GM12891 (cell line): ENCODE measurements at regions not wholly inside any gene's neighbourhood (a gene's known extent, or its start where the extent isn't known, plus 50 kb on each side); places are given as distances from the start of the nearest gene placed in this dataset.

Source experiments
- DNase-seq: peaks from one replicate; pipeline ENCODE4 v3.0.0; 2011; ENCODE audit warnings: low spot score; ENCODE audit not compliant: insufficient read length
- FAIRE-seq: peaks from 2 replicates; lab custom pipeline; 2011; peaks lifted over from hg19 to GRCh38; lab: Jason Lieb, UNC
- PAX5 ChIP-seq: IDR thresholded peaks from 2 replicates; pipeline ENCODE4 v1.6.1; 2011; ENCODE audit warnings: low read length, moderate library complexity, mild to moderate bottlenecking; ENCODE audit not compliant: insufficient read depth, severe bottlenecking
- POLR2A ChIP-seq: IDR thresholded peaks from 2 replicates; pipeline ENCODE4 v1.6.1; 2011; ENCODE audit warnings: low read depth, low read length, control low read depth
- POLR2AphosphoS5 ChIP-seq: IDR thresholded peaks from 2 replicates; pipeline ENCODE4 v1.6.1; 2011; ENCODE audit warnings: low read depth, low read length, control low read depth
- POU2F2 ChIP-seq: IDR thresholded peaks from 2 replicates; pipeline ENCODE4 v1.6.1; 2011; ENCODE audit warnings: low read depth, mild to moderate bottlenecking, control low read depth, low read length, moderate library complexity
- SPI1 ChIP-seq: IDR thresholded peaks from 2 replicates; pipeline ENCODE4 v1.6.1; 2011; ENCODE audit warnings: low read depth, low read length, control low read depth
- TAF1 ChIP-seq: IDR thresholded peaks from 2 replicates; pipeline ENCODE4 v1.6.1; 2011; ENCODE audit warnings: low read depth, low read length, control low read depth

- no peak for DNase-seq
- TF ChIP-seq POU2F2 (no peak), POLR2AphosphoS5 (no peak), POLR2A (no peak), TAF1 (no peak), SPI1 (no peak), PAX5 (no peak)
- FAIRE-seq: no peak
Observed at GRCh38 chrX:113950081-113950678, 633.7 kb upstream of the HTR2C start.

GRCh38 chrX:113947548-113947947 lies 636.3 kb upstream of the HTR2C start:
- TF ChIP-seq PAX5: no peak
- TF ChIP-seq SPI1: no peak
- no peak for TF ChIP-seq POLR2AphosphoS5
- no peak for TF ChIP-seq TAF1
- TF ChIP-seq POU2F2: no peak
- no peak for TF ChIP-seq POLR2A

GRCh38 chrX:113935518-113935917 lies 648.4 kb upstream of the HTR2C start:
- no peak for TF ChIP-seq SPI1
- TF ChIP-seq POLR2AphosphoS5: no peak
- no peak for TF ChIP-seq POLR2A
- TF ChIP-seq TAF1: no peak
- no peak for TF ChIP-seq POU2F2
- TF ChIP-seq PAX5: no peak
- DNase-seq: no peak
- FAIRE-seq: no peak

More at GRCh38 chrX:113947548-113947947, 636.3 kb upstream of the HTR2C start:
- FAIRE-seq: no peak
- DNase-seq: no peak

GRCh38 chrX:113933931-113934330 lies 650.0 kb upstream of the HTR2C start:
- TF ChIP-seq SPI1 (no peak), TAF1 (no peak), POU2F2 (no peak), PAX5 (no peak), POLR2A (no peak), POLR2AphosphoS5 (no peak)
- FAIRE-seq (no peak), DNase-seq (no peak)

- DNase-seq (no peak), FAIRE-seq (no peak)
- TF ChIP-seq PAX5: no peak
Observed at GRCh38 chrX:113929004-113929403, 654.9 kb upstream of the HTR2C start.

- FAIRE-seq: no peak
- no peak for DNase-seq
- no peak for TF ChIP-seq TAF1
- TF ChIP-seq POLR2A: no peak
- no peak for TF ChIP-seq PAX5
- no peak for TF ChIP-seq POU2F2
- TF ChIP-seq POLR2AphosphoS5: no peak
- TF ChIP-seq SPI1: no peak
Observed at GRCh38 chrX:113920661-113921060, 663.2 kb upstream of the HTR2C start.

- no peak for DNase-seq
- FAIRE-seq: no peak
- TF ChIP-seq TAF1 (no peak), POU2F2 (no peak), POLR2A (no peak), SPI1 (no peak), POLR2AphosphoS5 (no peak), PAX5 (no peak)
Observed at GRCh38 chrX:113919387-113919786, 664.5 kb upstream of the HTR2C start.

- DNase-seq (no peak), FAIRE-seq (no peak)
- TF ChIP-seq SPI1: no peak
- TF ChIP-seq POLR2AphosphoS5: no peak
- TF ChIP-seq TAF1: no peak
- no peak for TF ChIP-seq PAX5
- no peak for TF ChIP-seq POU2F2
- TF ChIP-seq POLR2A: no peak
Observed at GRCh38 chrX:113906168-113906567, 677.7 kb upstream of the HTR2C start.

GRCh38 chrX:113892891-113893290 lies 691.0 kb upstream of the HTR2C start:
- DNase-seq (no peak), FAIRE-seq (no peak)
- TF ChIP-seq POLR2A (no peak), POU2F2 (no peak)

- TF ChIP-seq POLR2A (no peak), POLR2AphosphoS5 (no peak), POU2F2 (no peak), PAX5 (no peak), TAF1 (no peak), SPI1 (no peak)
- FAIRE-seq: no peak
- no peak for DNase-seq
Observed at GRCh38 chrX:113892401-113892800, 691.5 kb upstream of the HTR2C start.
